Spleen (tissue), 11 donors: ENCODE measurements at regions not wholly inside any gene's neighbourhood (a gene's known extent, or its start where the extent isn't known, plus 50 kb on each side); places are given as distances from the start of the nearest gene placed in this dataset.

ENCODE experiments used
- DNase-seq: peaks from one replicate; pipeline ENCODE4 v3.0.0-alpha.2; 2020
- H3K27ac ChIP-seq, 8 donors: fragments of 200-600 bp; sonication (generic) in 7 of 8; 1 replicate in 4 of 8; 2 replicates in 4 of 8; pipeline versions ENCODE4 v1.5.0 to v1.8.0; 2016 to 2021; ENCODE audit warnings: inconsistent platforms in 4 of 8, mild to moderate bottlenecking in 4 of 8, moderate library complexity in 1 of 8
- H3K27me3 ChIP-seq, 7 donors: fragments of 200-600 bp; sonication (generic) in 6 of 7; replicated peaks in 1 of 7; 1 replicate in 4 of 7; 2 replicates in 3 of 7; pipeline versions ENCODE4 v1.5.0 to v1.8.0; 2016 to 2021; ENCODE audit warnings: inconsistent platforms in 3 of 7, mild to moderate bottlenecking in 1 of 7
- H3K36me3 ChIP-seq, 6 donors: fragments of 200-600 bp; sonication (generic) in 5 of 6; 1 replicate in 4 of 6; 2 replicates in 2 of 6; pipeline versions ENCODE4 v1.5.0 to v1.8.0; 2016 to 2021; ENCODE audit warnings: inconsistent platforms in 2 of 6
- H3K4me1 ChIP-seq, 6 donors: fragments of 200-600 bp; sonication (generic) in 5 of 6; 1 replicate in 3 of 6; 2 replicates in 3 of 6; pipeline versions ENCODE4 v1.5.0 to v1.8.0; 2016 to 2021; ENCODE audit warnings: inconsistent platforms in 3 of 6
- H3K4me3 ChIP-seq, 8 donors: fragments of 200-600 bp; sonication (generic) in 7 of 8; 1 replicate in 4 of 8; 2 replicates in 4 of 8; pipeline versions ENCODE4 v1.5.0 to v1.8.0; 2016 to 2021; ENCODE audit warnings: inconsistent platforms in 4 of 8, mild to moderate bottlenecking in 4 of 8, moderate library complexity in 2 of 8
- H3K9me3 ChIP-seq, 8 donors: fragments of 200-600 bp; sonication (generic) in 7 of 8; 1 replicate in 4 of 8; 2 replicates in 4 of 8; pipeline versions ENCODE4 v1.5.0 to v1.8.0; 2016 to 2021; ENCODE audit warnings: inconsistent platforms in 4 of 8
- POLR2A ChIP-seq, 3 donors: fragments of 450-650 bp; IDR thresholded peaks; one replicate each; pipeline ENCODE4 v1.5.1; 2017; ENCODE audit warnings: antibody characterized with exemption in 3 of 3, mild to moderate bottlenecking in 1 of 3
- POLR2AphosphoS5 ChIP-seq, 3 donors: sonication (generic); formaldehyde crosslinking; IDR thresholded peaks; one replicate each; pipeline ENCODE4 v1.5.1; 2017; ENCODE audit warnings: antibody characterized with exemption in 3 of 3
- WGBS, 5 donors: extraction: QIAGEN DNeasy Blood & Tissue Kit in 3 of 5; methylation state at CpG; one replicate each; pipeline versions ENCODE4 v1.1.5 to v1.1.7; 2013 to 2018; 5-methylcytosine and 5-hydroxymethylcytosine counted together
- intact Hi-C: fragments of 100-400 bp; cut with DNase I; formaldehyde crosslinking; loops from one replicate; pipeline ENCODE4 v1.15.0; 2023; ENCODE audit warnings: low total_unique reads
- TF ChIP-seq, protein P1 (sequence below), 11 experiments: fragments of 200-600 bp in 7 of 11; fragments of 450-650 bp in 4 of 11; sonication (generic) in 4 of 11; IDR thresholded peaks in 8 of 11; conservative IDR thresholded peaks in 3 of 11; 1 replicate in 7 of 11; 2 replicates in 4 of 11; pipeline versions ENCODE4 v1.4.0 to v1.8.0; 2016 to 2021; ENCODE audit warnings: antibody characterized with exemption in 11 of 11, inconsistent platforms in 4 of 11, mild to moderate bottlenecking in 1 of 11
- donor health status: healthy with polysubstance abuse.
- donor health status: DM: no; HTN: no; CAD: no; lungs with moderate emphysema.
- donor health status: DM: no; HTN: no; CAD: no.
- donor health status: Bipolar disorder and iron deficiency.
- donor health status: healthy.
- donor health status: DM: no; HTN: no; CAD: no.
- donor health status: DM: yes; HTN: yes; CAD: no.

DNA sequence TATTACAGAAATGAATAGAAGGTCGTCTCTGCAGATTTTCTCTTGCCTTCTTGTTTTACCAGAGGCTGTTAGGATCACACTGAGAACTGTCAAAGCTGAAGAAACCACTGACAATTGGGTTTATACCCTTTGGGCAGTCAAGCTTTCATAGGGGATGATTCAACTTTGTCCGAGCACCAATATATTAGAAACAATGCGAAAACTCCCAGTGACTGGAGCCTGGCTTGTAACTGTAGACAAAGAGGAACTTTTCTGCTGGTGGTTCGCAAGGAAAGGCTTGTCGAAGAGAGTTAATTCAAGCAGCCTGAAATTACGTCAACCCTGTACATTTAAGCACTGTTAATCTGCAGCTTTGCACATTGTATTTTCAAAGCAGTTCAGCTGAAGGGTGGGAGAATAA, 193.2 kb upstream of the ZNF385D start:
- intact Hi-C loops = no loop called here
- Histone ChIP-seq H3K27me3 (no peaks in the 10 kb centered on the region), H3K27ac (no peak overlapping the region), H3K36me3 (no peaks in the 10 kb centered on the region), H3K4me1 (no peaks in the 10 kb centered on the region), H3K4me3 (no peak overlapping the region), H3K9me3 (no peaks in the 10 kb centered on the region)
- DNase-seq = no peak
- TF ChIP-seq POLR2AphosphoS5 (IDR thresholded peaks at IDR 0.05) = no peak
- TF ChIP-seq POLR2A (IDR thresholded peaks at IDR 0.05) = no peak
- TF ChIP-seq, protein P1, sequence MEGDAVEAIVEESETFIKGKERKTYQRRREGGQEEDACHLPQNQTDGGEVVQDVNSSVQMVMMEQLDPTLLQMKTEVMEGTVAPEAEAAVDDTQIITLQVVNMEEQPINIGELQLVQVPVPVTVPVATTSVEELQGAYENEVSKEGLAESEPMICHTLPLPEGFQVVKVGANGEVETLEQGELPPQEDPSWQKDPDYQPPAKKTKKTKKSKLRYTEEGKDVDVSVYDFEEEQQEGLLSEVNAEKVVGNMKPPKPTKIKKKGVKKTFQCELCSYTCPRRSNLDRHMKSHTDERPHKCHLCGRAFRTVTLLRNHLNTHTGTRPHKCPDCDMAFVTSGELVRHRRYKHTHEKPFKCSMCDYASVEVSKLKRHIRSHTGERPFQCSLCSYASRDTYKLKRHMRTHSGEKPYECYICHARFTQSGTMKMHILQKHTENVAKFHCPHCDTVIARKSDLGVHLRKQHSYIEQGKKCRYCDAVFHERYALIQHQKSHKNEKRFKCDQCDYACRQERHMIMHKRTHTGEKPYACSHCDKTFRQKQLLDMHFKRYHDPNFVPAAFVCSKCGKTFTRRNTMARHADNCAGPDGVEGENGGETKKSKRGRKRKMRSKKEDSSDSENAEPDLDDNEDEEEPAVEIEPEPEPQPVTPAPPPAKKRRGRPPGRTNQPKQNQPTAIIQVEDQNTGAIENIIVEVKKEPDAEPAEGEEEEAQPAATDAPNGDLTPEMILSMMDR (IDR thresholded peaks at IDR 0.05 in 8 of 11, conservative IDR thresholded peaks at IDR 0.05 in 3 of 11) = no peak
- WGBS, 5 donors = 66 to 80% (median 70%) methylated on average over 6 of the region's 6 CpGs

DNA sequence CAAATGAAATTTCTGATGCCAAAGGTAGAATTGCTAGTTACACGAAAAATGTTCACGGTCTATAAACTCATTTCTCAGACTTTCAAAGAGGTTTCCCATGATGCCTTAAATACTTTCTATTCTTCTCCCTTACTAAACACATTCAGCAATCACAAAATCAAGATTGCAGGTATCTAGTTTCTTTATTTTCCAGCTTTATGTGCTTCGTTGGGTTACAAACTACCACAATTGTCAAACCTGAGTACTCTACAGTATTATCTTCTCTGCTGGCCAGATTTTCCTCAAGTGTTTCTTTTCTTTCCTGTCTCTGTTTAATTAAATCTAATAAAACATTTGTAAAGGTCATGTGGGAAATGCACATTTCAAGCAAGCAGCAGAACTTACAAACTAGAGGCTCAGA, 201.8 kb upstream of the ZNF385D start:
- Histone ChIP-seq H3K4me1 (no peaks in the 10 kb centered on the region), H3K27me3 (no peaks in the 10 kb centered on the region), H3K4me3 (no peak overlapping the region), H3K27ac (no peak overlapping the region), H3K9me3 (peaks cover 0 to 15% (median 0%) of the 10 kb centered on the region in 8 donors), H3K36me3 (no peaks in the 10 kb centered on the region)
- DNase-seq = no peak
- WGBS, 5 donors = 82 to 92% (median 86%) methylated on average over 3 of the region's 3 CpGs
- TF ChIP-seq POLR2AphosphoS5 (IDR thresholded peaks at IDR 0.05) = no peak
- TF ChIP-seq POLR2A (IDR thresholded peaks at IDR 0.05) = no peak
- TF ChIP-seq, protein P1 (IDR thresholded peaks at IDR 0.05 in 8 of 11, conservative IDR thresholded peaks at IDR 0.05 in 3 of 11) = no peak
- intact Hi-C loops = no loop called here

DNA sequence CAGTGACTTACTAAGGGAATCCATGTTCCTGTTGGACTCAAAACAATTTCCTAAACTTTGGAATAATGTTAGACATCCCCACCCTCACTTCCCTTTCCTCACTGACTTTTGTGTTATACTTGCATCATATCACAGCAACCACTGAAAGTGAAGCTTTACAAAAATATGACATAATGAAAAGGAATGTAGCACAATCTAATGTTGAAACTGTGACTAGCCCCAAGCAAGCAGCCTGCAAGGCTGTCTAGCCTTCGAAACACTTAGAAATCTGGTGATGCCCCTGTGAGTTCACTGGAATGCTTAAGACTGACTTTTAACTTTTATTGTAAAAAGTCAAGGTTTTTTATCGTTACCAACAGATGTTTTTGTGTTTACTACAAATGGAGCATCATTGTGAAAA, 203.7 kb upstream of the ZNF385D start:
- WGBS, 5 donors = 59 to 88% (median 78%) methylated on average over 2 of the region's 2 CpGs
- Histone ChIP-seq H3K4me3 (no peak overlapping the region), H3K36me3 (no peaks in the 10 kb centered on the region), H3K9me3 (peaks cover 0 to 18% (median 0%) of the 10 kb centered on the region in 8 donors), H3K27me3 (no peaks in the 10 kb centered on the region), H3K27ac (no peak overlapping the region), H3K4me1 (no peaks in the 10 kb centered on the region)
- TF ChIP-seq POLR2A (IDR thresholded peaks at IDR 0.05) (no peak), POLR2AphosphoS5 (IDR thresholded peaks at IDR 0.05) (no peak)
- TF ChIP-seq, protein P1 (IDR thresholded peaks at IDR 0.05 in 8 of 11, conservative IDR thresholded peaks at IDR 0.05 in 3 of 11) = no peak
- intact Hi-C loops = no loop called here
- DNase-seq = no peak

DNA sequence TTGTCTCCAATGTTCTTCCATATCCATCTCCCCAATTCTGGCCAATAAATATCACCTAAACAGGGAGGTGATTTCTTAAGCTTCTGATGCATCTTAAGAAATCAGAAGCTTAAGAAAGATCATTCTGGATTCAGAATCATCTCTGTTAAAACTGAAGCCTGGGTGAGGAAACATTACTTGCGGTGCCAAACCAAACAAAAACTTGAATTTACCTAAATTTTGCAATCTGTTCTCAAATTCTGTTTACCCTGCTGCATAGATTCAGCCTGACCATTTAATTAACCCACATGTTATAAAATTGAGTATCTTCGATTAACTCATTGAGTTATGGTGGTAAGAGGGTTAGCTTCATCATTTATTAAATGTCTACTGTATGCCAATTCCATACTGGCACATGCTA, 204.4 kb upstream of the ZNF385D start:
- intact Hi-C loops = no loop called here
- H3K36me3 ChIP-seq = no peaks in the 10 kb centered on the region
- H3K27ac ChIP-seq = no peak overlapping the region
- no peak for DNase-seq
- no peak for TF ChIP-seq POLR2AphosphoS5 (IDR thresholded peaks at IDR 0.05)
- TF ChIP-seq POLR2A (IDR thresholded peaks at IDR 0.05) = no peak
- TF ChIP-seq, protein P1 (IDR thresholded peaks at IDR 0.05 in 8 of 11, conservative IDR thresholded peaks at IDR 0.05 in 3 of 11) = no peak
- WGBS, 5 donors = 81 to 93% (median 83%) methylated on average over 2 of the region's 2 CpGs
- H3K4me1 ChIP-seq = no peaks in the 10 kb centered on the region
- peaks cover 0 to 18% (median 0%) of the 10 kb centered on the region in 8 donors for H3K9me3 ChIP-seq
- no peak overlapping the region for H3K4me3 ChIP-seq
- H3K27me3 ChIP-seq = no peaks in the 10 kb centered on the region
